Skeletal muscle tissue (tissue), 3 donors: ENCODE measurements at regions not wholly inside any gene's neighbourhood (a gene's known extent, or its start where the extent isn't known, plus 50 kb on each side); places are given as distances from the start of the nearest gene placed in this dataset.

ENCODE experiments used
- H3K27ac ChIP-seq: one replicate; pipeline ENCODE4 v1.7.0; 2013; ENCODE audit warnings: mild to moderate bottlenecking, low read depth, low read length, inconsistent platforms
- H3K27me3 ChIP-seq, 3 donors: one replicate each; pipeline ENCODE4 v1.7.0; 2013; ENCODE audit warnings: low read length in 3 of 3; ENCODE audit not compliant: control insufficient read depth in 3 of 3, insufficient read depth in 3 of 3
- H3K36me3 ChIP-seq, 3 donors: one replicate each; pipeline ENCODE4 v1.7.0; 2013; ENCODE audit warnings: low read length in 3 of 3; ENCODE audit not compliant: control insufficient read depth in 3 of 3, insufficient read depth in 3 of 3
- H3K4me1 ChIP-seq, 3 donors: one replicate each; pipeline ENCODE4 v1.7.0; 2013; ENCODE audit warnings: low read length in 3 of 3, mild to moderate bottlenecking in 3 of 3; ENCODE audit not compliant: control insufficient read depth in 3 of 3, insufficient read depth in 3 of 3
- H3K4me3 ChIP-seq, 3 donors: one replicate each; pipeline ENCODE4 v1.7.0; 2013; ENCODE audit warnings: low read length in 3 of 3
- H3K9ac ChIP-seq, 3 donors: one replicate each; pipeline ENCODE4 v1.7.0; 2013; ENCODE audit warnings: low read length in 3 of 3, mild to moderate bottlenecking in 3 of 3, moderate library complexity in 2 of 3, low read depth in 1 of 3
- H3K9me3 ChIP-seq, 3 donors: one replicate each; pipeline ENCODE4 v1.7.0; 2013; ENCODE audit warnings: low read length in 3 of 3; ENCODE audit not compliant: control insufficient read depth in 3 of 3
- donor health status: Osteomylitis.

DNA sequence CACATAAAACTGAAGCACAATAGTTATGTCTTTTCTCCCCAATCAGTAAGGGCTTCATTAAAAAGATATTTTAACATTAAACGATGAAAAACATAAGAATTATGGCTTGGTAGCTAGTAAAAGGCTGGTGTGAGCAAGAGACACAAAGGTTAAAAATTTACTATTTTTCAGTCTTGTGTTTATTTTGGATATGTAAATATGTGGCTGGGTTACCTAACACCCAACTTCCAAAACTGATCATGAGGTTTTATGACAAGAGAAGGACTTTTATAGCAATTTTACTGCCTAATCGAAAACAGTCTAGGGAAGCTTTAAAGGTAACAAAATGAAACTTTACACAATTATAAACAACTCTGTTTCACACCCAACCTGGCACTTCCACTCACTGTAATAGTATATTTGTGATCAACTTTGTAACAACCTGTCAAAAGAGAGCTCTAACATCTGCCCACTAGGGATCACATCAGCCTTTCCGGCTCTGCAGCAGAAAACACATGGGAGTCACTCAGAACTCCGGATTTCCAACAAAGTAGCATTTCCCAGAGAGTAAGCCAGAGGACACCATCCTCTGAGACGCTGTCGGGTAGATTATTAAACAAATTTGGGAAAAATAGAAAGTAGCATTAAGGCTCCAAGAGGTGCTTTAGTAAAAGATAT, 123.4 kb upstream of the C2CD4B start:
- Histone ChIP-seq H3K27me3 (peaks cover 0 to 5% (median 3%) of the 10 kb centered on the region in 3 donors), H3K4me1 (no peaks in the 10 kb centered on the region), H3K9me3 (no peaks in the 10 kb centered on the region), H3K27ac (no peak overlapping the region), H3K4me3 (no peak overlapping the region), H3K9ac (no peak overlapping the region), H3K36me3 (no peaks in the 10 kb centered on the region)

DNA sequence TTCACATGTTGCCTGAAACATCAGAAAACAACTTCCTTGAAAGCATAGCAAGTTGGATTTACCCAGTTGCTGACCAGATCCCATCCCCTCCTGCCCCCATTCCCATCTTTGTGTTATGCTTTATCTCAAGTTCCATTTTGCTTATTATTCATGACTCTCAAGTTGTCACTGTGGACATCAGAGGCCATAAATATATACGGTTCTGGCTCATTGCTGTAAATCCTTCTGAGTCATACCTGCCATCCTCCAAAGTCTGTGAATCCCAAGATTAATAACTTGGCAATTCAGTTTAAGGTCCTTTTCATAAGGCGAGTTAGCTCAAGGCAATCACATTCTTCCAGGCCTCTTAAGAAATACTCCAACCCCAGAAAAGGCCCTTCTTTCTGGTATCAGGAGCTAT, 126.2 kb upstream of the C2CD4B start:
- Histone ChIP-seq H3K4me3 (no peak overlapping the region), H3K9ac (no peak overlapping the region), H3K36me3 (no peaks in the 10 kb centered on the region), H3K27ac (no peak overlapping the region), H3K9me3 (no peaks in the 10 kb centered on the region), H3K27me3 (peaks cover 0 to 5% (median 3%) of the 10 kb centered on the region in 3 donors), H3K4me1 (no peaks in the 10 kb centered on the region)

DNA sequence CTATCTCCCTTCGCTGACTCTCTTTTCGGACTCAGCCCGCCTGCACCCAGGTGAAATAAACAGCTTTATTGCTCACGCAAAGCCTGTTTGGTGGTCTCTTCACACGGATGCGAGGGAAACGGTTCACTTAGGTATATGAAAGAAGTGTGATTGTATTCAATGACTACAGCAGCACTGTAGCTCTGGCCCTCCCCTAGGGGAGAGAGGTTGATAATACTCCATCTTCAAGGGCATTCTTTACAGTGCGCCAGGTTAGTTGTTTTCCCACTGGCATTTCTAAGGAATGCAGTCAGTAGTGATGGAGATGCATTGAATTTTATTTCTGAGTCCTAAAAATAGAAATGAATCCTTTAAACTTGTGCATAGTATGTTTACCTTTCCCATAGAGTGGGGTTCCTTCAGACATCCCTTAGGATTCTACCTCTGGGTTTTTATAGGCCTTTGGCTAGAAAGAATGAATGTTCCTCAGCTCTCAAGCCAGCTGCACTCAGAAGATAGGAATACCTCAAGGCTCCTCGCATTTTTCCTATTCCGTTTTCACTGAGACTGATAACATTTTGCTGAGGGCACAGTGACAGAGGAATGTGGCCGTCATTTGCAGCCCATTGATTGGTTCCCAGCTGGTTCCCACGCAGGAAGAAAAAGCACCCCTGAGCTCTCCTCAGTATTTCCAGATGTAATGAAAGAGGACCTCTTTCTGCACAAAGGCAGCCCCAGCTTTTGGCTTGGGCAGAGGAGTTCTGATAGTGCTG, 131.8 kb upstream of the C2CD4B start:
- no peak overlapping the region for H3K4me3 ChIP-seq
- no peak overlapping the region for H3K9ac ChIP-seq
- H3K4me1 ChIP-seq = no peaks in the 10 kb centered on the region
- H3K27me3 ChIP-seq = no peaks in the 10 kb centered on the region
- no peaks in the 10 kb centered on the region for H3K9me3 ChIP-seq
- no peak overlapping the region for H3K27ac ChIP-seq
- no peaks in the 10 kb centered on the region for H3K36me3 ChIP-seq

DNA sequence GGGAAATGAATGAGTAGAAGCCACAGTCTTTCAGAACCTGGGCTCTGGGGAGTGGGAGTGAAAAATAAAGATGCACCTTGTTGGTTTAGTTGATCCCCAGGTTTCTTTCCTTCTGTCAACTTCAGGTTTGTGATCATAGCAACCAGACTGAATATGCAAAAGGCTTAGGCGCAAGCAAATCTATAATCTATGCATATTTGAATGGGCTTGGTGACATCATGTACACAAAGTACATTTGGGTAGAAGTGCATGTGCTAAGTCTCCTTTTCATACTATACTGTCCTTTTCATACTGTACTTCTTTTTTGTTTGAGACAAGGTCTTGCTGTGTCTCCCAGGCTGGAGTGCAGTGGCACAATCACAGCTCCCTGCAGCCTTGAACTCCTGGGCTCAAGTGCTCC, 132.4 kb upstream of the C2CD4B start:
- Histone ChIP-seq H3K4me3 (no peak overlapping the region), H3K36me3 (no peaks in the 10 kb centered on the region), H3K9me3 (no peaks in the 10 kb centered on the region), H3K4me1 (peaks cover 0 to 3% (median 0%) of the 10 kb centered on the region in 3 donors), H3K27me3 (no peaks in the 10 kb centered on the region), H3K27ac (no peak overlapping the region), H3K9ac (no peak overlapping the region)

DNA sequence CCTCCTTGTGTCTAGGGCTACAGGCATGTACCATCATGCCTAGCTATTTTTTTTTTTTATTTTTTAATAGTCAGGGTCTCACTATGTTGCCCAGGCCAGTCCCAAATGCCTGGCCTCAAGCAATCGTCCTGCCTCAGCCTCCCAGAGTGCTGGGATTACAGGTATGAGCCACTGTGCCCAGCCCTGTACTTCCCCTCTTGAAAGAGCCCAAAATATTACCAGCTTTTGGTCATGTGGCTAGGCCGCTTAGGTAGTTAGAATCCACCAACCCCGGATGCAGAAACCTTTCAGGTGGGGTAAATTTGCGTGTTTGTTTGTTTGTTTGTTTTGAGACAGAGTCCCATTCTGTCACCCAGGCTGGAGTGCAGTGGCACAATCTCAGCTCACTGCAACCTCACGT, 132.8 kb upstream of the C2CD4B start:
- Histone ChIP-seq H3K4me3 (no peak overlapping the region), H3K9me3 (no peaks in the 10 kb centered on the region), H3K27me3 (no peaks in the 10 kb centered on the region), H3K36me3 (no peaks in the 10 kb centered on the region), H3K9ac (no peak overlapping the region), H3K27ac (no peak overlapping the region), H3K4me1 (peaks cover 0 to 3% (median 0%) of the 10 kb centered on the region in 3 donors)

DNA sequence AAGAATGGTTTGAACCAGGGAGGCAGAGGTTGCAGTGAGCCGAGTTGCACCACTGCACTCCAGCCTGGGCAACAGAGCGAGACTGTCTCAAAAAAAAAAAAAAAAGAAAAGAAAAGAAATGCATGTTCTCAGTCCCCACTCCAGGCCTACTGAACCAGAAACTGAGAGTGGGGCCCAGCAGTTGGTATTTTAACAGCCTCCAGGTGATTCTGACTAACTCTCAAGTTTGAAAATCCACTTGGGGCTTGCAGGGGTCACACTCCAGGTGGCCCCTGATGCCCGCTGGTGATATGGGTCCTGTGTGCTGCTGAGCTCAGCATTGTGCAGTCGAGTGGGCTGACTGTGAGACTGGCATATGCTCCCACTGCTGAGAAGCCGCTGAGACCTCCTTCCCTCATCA, 133.7 kb upstream of the C2CD4B start:
- no peak overlapping the region for H3K27ac ChIP-seq
- peaks cover 0 to 3% (median 0%) of the 10 kb centered on the region in 3 donors for H3K4me1 ChIP-seq
- H3K27me3 ChIP-seq = no peaks in the 10 kb centered on the region

DNA sequence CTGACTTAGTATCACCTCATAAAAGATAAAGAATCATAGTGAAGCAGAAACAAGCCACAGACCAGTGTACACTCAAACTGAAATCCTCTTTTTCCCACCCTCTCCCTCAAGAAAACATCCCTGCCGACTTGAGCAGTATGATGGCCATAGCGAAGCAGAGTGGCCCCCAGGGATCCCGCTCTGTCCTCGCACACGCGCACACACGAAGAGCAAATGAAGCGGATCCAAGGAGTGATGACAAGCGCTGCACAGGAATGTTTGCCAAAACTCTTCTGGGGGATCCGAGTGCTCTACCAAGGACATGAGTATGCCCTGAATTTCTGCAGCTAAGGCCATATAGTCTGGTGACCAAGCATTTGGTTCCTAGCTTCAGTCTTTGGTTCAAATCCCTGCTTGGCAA, 134.5 kb upstream of the C2CD4B start:
- Histone ChIP-seq H3K36me3 (no peaks in the 10 kb centered on the region), H3K4me3 (no peak overlapping the region), H3K9me3 (no peaks in the 10 kb centered on the region), H3K9ac (no peak overlapping the region), H3K27ac (no peak overlapping the region), H3K27me3 (no peaks in the 10 kb centered on the region), H3K4me1 (peaks cover 0 to 3% (median 0%) of the 10 kb centered on the region in 3 donors)

More for the DNA sequence above, 133.7 kb upstream of the C2CD4B start:
- Histone ChIP-seq H3K9ac (no peak overlapping the region), H3K9me3 (no peaks in the 10 kb centered on the region), H3K36me3 (no peaks in the 10 kb centered on the region), H3K4me3 (no peak overlapping the region)

DNA sequence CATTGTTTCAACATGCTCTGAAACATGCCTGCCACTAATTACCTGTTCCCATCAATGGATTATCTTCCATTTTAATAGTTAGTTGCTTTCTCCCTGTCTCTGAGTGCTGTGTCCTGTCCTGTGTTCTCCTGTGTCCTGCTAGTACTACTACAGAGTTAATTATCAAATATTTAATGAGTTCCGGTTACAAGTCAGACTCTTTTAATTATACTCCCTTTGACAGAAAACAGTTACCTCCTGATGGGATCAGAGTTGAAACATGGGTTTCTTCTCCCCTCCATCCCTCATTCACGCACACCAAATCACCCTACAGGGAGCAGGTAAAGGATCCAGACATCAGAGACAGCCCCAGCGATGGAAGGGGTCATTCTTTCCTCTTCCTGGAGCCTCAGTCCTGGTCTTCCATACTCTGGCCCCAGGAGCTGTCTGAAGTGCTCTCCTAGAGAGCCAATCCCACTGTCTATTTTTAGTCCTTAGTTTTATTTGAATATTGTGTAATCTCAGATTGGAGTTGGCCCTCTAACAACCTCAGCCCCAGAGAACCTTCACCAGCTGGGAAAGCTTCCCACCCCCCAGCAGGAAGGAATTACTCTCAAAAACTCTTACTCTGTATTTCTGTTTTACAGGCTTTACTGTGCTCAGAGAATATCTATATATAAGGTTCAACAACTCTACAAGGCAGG, 137.0 kb upstream of the C2CD4B start:
- H3K4me3 ChIP-seq = no peak overlapping the region
- H3K9me3 ChIP-seq = no peaks in the 10 kb centered on the region
- no peaks in the 10 kb centered on the region for H3K27me3 ChIP-seq
- peaks cover 0 to 4% (median 3%) of the 10 kb centered on the region in 3 donors for H3K4me1 ChIP-seq
- H3K36me3 ChIP-seq = no peaks in the 10 kb centered on the region
- H3K9ac ChIP-seq = no peak overlapping the region
- H3K27ac ChIP-seq = no peak overlapping the region

DNA sequence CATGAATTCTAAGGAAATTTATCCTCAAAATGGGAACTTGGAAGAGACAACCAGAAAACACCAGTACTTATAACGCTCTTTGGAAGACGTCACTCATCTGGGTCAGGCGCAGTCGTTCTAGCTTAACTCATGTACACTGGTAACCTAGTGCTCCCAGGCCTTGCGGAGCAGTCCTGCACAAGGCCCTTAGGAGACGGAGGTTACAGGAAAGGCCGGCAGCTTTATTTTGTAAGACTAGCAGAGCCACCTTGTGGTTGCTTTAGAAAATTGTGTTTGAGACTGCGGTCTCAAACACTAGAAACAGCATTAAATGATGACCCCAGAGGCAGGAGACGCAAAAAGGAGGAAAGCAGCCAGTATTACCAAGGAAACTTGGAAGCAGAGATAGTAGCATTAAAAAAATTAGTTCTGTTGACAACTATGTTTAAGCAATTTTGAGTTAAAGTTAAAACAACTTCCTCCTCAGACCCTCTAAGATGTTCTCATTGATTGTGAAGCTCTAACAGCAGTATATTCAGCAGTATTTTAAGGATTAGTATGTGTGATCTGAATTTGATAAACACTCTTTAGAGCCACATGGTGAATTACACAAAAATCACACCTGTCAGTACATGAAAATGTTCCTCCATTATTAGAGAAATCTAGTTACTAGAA, 141.9 kb upstream of the C2CD4B start:
- no peaks in the 10 kb centered on the region for H3K27me3 ChIP-seq
- no peak overlapping the region for H3K27ac ChIP-seq
- H3K9ac ChIP-seq = no peak overlapping the region
- no peaks in the 10 kb centered on the region for H3K9me3 ChIP-seq
- H3K4me1 ChIP-seq = peaks cover 0 to 4% (median 3%) of the 10 kb centered on the region in 3 donors
- no peaks in the 10 kb centered on the region for H3K36me3 ChIP-seq
- H3K4me3 ChIP-seq = no peak overlapping the region
